ENCODE measurements at regions not wholly inside any gene's neighbourhood (a gene's known extent, or its start where the extent isn't known, plus 50 kb on each side); places are given as distances from the start of the nearest gene placed in this dataset.

GRCh38 chr11:119496469-119496868 lies 73.5 kb upstream of the THY1 start:
- TF ChIP-seq USF1 (IDR thresholded peaks at IDR 0.05) (no peak), YY1 (IDR thresholded peaks at IDR 0.05; ENCODE audit: low read depth) (no peak)

GRCh38 chr11:119493712-119494111 lies 70.7 kb upstream of the THY1 start:
- TF ChIP-seq RAD21 (IDR thresholded peaks at IDR 0.05; ENCODE audit: low read depth) (no peak), REST (IDR thresholded peaks at IDR 0.05; ENCODE audit: low read depth) (peak; percentile 98), YY1 (IDR thresholded peaks at IDR 0.05; ENCODE audit: low read depth) (peak; percentile 50; the same call in 1 of the 2 replicates), ZBTB7A (IDR thresholded peaks at IDR 0.05; ENCODE audit: low read depth) (no peak), CREB1 (IDR thresholded peaks at IDR 0.05; ENCODE audit: low read depth) (no peak), CEBPB (IDR thresholded peaks at IDR 0.05) (no peak), USF1 (IDR thresholded peaks at IDR 0.05) (no peak), EP300 (IDR thresholded peaks at IDR 0.05; ENCODE audit: borderline replicate concordance) (no peak), TAF1 (IDR thresholded peaks at IDR 0.05; ENCODE audit: low read depth) (no peak), TEAD4 (IDR thresholded peaks at IDR 0.05) (peak; percentile 11; the same call in 1 of the 2 replicates), MAX (IDR thresholded peaks at IDR 0.05) (peak; percentile 41; the same call in 1 of the 2 replicates), FOXM1 (IDR thresholded peaks at IDR 0.05; ENCODE audit: borderline replicate concordance, low read depth) (no peak), NFIC (IDR thresholded peaks at IDR 0.05) (no peak), TCF12 (IDR thresholded peaks at IDR 0.05; ENCODE audit: low read depth) (no peak), EGR1 (IDR thresholded peaks at IDR 0.05) (no peak)

GRCh38 chr11:119491753-119492510 lies 69.0 kb upstream of the THY1 start:
- no peak for TF ChIP-seq FOXM1 (IDR thresholded peaks at IDR 0.05; ENCODE audit: borderline replicate concordance, low read depth)
- no peak for TF ChIP-seq CEBPB (IDR thresholded peaks at IDR 0.05)
- no peak for TF ChIP-seq MAX (IDR thresholded peaks at IDR 0.05)
- no peak for TF ChIP-seq TCF12 (IDR thresholded peaks at IDR 0.05; ENCODE audit: low read depth)
- no peak for TF ChIP-seq RAD21 (IDR thresholded peaks at IDR 0.05; ENCODE audit: low read depth)

- TF ChIP-seq ZBTB7A (IDR thresholded peaks at IDR 0.05; ENCODE audit: low read depth) (no peak), TEAD4 (IDR thresholded peaks at IDR 0.05) (no peak), NFIC (IDR thresholded peaks at IDR 0.05) (no peak), MAX (IDR thresholded peaks at IDR 0.05) (no peak), USF1 (IDR thresholded peaks at IDR 0.05) (no peak), REST (IDR thresholded peaks at IDR 0.05; ENCODE audit: low read depth) (no peak), CREB1 (IDR thresholded peaks at IDR 0.05; ENCODE audit: low read depth) (no peak), TAF1 (IDR thresholded peaks at IDR 0.05; ENCODE audit: low read depth) (no peak), FOXM1 (IDR thresholded peaks at IDR 0.05; ENCODE audit: borderline replicate concordance, low read depth) (no peak), EP300 (IDR thresholded peaks at IDR 0.05; ENCODE audit: borderline replicate concordance) (no peak), TCF12 (IDR thresholded peaks at IDR 0.05; ENCODE audit: low read depth) (no peak), EGR1 (IDR thresholded peaks at IDR 0.05) (no peak), RAD21 (IDR thresholded peaks at IDR 0.05; ENCODE audit: low read depth) (no peak), YY1 (IDR thresholded peaks at IDR 0.05; ENCODE audit: low read depth) (no peak)
These were observed 67.5 kb upstream of the THY1 start for GRCh38 chr11:119490253-119491006.

- TF ChIP-seq USF1 (IDR thresholded peaks at IDR 0.05), result no peak
- TF ChIP-seq TCF12 (IDR thresholded peaks at IDR 0.05; ENCODE audit: low read depth), result no peak
- TF ChIP-seq EP300 (IDR thresholded peaks at IDR 0.05; ENCODE audit: borderline replicate concordance), result no peak
- no peak for TF ChIP-seq CREB1 (IDR thresholded peaks at IDR 0.05; ENCODE audit: low read depth)
- no peak for TF ChIP-seq REST (IDR thresholded peaks at IDR 0.05; ENCODE audit: low read depth)
- no peak for TF ChIP-seq CEBPB (IDR thresholded peaks at IDR 0.05)
- no peak for TF ChIP-seq RAD21 (IDR thresholded peaks at IDR 0.05; ENCODE audit: low read depth)
- TF ChIP-seq EGR1 (IDR thresholded peaks at IDR 0.05), result no peak
- TF ChIP-seq FOXM1 (IDR thresholded peaks at IDR 0.05; ENCODE audit: borderline replicate concordance, low read depth), result no peak
- no peak for TF ChIP-seq YY1 (IDR thresholded peaks at IDR 0.05; ENCODE audit: low read depth)
- no peak for TF ChIP-seq TEAD4 (IDR thresholded peaks at IDR 0.05)
- TF ChIP-seq TAF1 (IDR thresholded peaks at IDR 0.05; ENCODE audit: low read depth), result no peak
- no peak for TF ChIP-seq MAX (IDR thresholded peaks at IDR 0.05)
These were observed 66.1 kb upstream of the THY1 start for GRCh38 chr11:119489087-119489486.

All from Ishikawa (cell line).